Spleen (tissue), 7 donors: ENCODE measurements at regions not wholly inside any gene's neighbourhood (a gene's known extent, or its start where the extent isn't known, plus 50 kb on each side); places are given as distances from the start of the nearest gene placed in this dataset.

ENCODE experiments used
- POLR2A ChIP-seq, 3 donors: fragments of 450-650 bp; IDR thresholded peaks; one replicate each; pipeline ENCODE4 v1.5.1; 2017; ENCODE audit warnings: antibody characterized with exemption in 3 of 3, mild to moderate bottlenecking in 1 of 3
- POLR2AphosphoS5 ChIP-seq, 3 donors: sonication (generic); formaldehyde crosslinking; IDR thresholded peaks; one replicate each; pipeline ENCODE4 v1.5.1; 2017; ENCODE audit warnings: antibody characterized with exemption in 3 of 3
- TF ChIP-seq, protein P1 (sequence below), 11 experiments: fragments of 200-600 bp in 7 of 11; fragments of 450-650 bp in 4 of 11; sonication (generic) in 4 of 11; IDR thresholded peaks in 8 of 11; conservative IDR thresholded peaks in 3 of 11; 1 replicate in 7 of 11; 2 replicates in 4 of 11; pipeline versions ENCODE4 v1.4.0 to v1.8.0; 2016 to 2021; ENCODE audit warnings: antibody characterized with exemption in 11 of 11, inconsistent platforms in 4 of 11, mild to moderate bottlenecking in 1 of 11
- donor health status: DM: no; HTN: no; CAD: no; lungs with moderate emphysema.
- donor health status: DM: no; HTN: no; CAD: no.
- donor health status: DM: no; HTN: no; CAD: no.

- TF ChIP-seq, protein P1, sequence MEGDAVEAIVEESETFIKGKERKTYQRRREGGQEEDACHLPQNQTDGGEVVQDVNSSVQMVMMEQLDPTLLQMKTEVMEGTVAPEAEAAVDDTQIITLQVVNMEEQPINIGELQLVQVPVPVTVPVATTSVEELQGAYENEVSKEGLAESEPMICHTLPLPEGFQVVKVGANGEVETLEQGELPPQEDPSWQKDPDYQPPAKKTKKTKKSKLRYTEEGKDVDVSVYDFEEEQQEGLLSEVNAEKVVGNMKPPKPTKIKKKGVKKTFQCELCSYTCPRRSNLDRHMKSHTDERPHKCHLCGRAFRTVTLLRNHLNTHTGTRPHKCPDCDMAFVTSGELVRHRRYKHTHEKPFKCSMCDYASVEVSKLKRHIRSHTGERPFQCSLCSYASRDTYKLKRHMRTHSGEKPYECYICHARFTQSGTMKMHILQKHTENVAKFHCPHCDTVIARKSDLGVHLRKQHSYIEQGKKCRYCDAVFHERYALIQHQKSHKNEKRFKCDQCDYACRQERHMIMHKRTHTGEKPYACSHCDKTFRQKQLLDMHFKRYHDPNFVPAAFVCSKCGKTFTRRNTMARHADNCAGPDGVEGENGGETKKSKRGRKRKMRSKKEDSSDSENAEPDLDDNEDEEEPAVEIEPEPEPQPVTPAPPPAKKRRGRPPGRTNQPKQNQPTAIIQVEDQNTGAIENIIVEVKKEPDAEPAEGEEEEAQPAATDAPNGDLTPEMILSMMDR (IDR thresholded peaks at IDR 0.05 in 8 of 11, conservative IDR thresholded peaks at IDR 0.05 in 3 of 11): no peak
- no peak for TF ChIP-seq POLR2AphosphoS5 (IDR thresholded peaks at IDR 0.05)
- TF ChIP-seq POLR2A (IDR thresholded peaks at IDR 0.05): no peak
Observed at GRCh38 chr1:83086346-83086745, 912.6 kb downstream of the TTLL7 start.
